ENCODE measurements at regions not wholly inside any gene's neighbourhood (a gene's known extent, or its start where the extent isn't known, plus 50 kb on each side); places are given as distances from the start of the nearest gene placed in this dataset.

GRCh38 chr13:111970494-111971141, 96.3 kb upstream of the SOX1 start:
- no peak for DNase-seq

- no peak for DNase-seq
These were observed 94.8 kb upstream of the SOX1 start for GRCh38 chr13:111971891-111972780.

GRCh38 chr13:111973186-111973585, 93.8 kb upstream of the SOX1 start:
- DNase-seq: no peak

- no peak for DNase-seq
These were observed 93.2 kb upstream of the SOX1 start for GRCh38 chr13:111973605-111974340.

- no peak for DNase-seq
These were observed 92.7 kb upstream of the SOX1 start for GRCh38 chr13:111974341-111974640.

GRCh38 chr13:111975539-111976473, 91.1 kb upstream of the SOX1 start:
- no peak for DNase-seq

- no peak for DNase-seq
These were observed 90.3 kb upstream of the SOX1 start for GRCh38 chr13:111976474-111977178.

- no peak for DNase-seq
These were observed 89.8 kb upstream of the SOX1 start for GRCh38 chr13:111977179-111977506.

- no peak for DNase-seq
These were observed 88.4 kb upstream of the SOX1 start for GRCh38 chr13:111978546-111978945.

GRCh38 chr13:111980146-111980929, 86.6 kb upstream of the SOX1 start:
- DNase-seq: no peak

GRCh38 chr13:111981006-111981405, 85.9 kb upstream of the SOX1 start:
- no peak for DNase-seq

- no peak for DNase-seq
These were observed 85.3 kb upstream of the SOX1 start for GRCh38 chr13:111981446-111982165.

- no peak for DNase-seq
These were observed 82.6 kb upstream of the SOX1 start for GRCh38 chr13:111984349-111984748.

- DNase-seq: no peak
These were observed 76.6 kb upstream of the SOX1 start for GRCh38 chr13:111990362-111990761.

GRCh38 chr13:111992911-111993310, 74.0 kb upstream of the SOX1 start:
- no peak for DNase-seq

GRCh38 chr13:111993691-111994090, 73.3 kb upstream of the SOX1 start:
- DNase-seq: no peak

GRCh38 chr13:111994578-111994977, 72.4 kb upstream of the SOX1 start:
- DNase-seq: no peak

GRCh38 chr13:111999352-111999751, 67.6 kb upstream of the SOX1 start:
- no peak for DNase-seq

GRCh38 chr13:112000888-112001287, 66.1 kb upstream of the SOX1 start:
- DNase-seq: no peak

- DNase-seq: no peak
These were observed 65.4 kb upstream of the SOX1 start for GRCh38 chr13:112001571-112001970.
